Adrenal gland (tissue), 9 donors: ENCODE measurements at regions not wholly inside any gene's neighbourhood (a gene's known extent, or its start where the extent isn't known, plus 50 kb on each side); places are given as distances from the start of the nearest gene placed in this dataset.
"Not testable (repeated sequence)": the region's sequence is repeated elsewhere in the genome, so short reads cannot be mapped to it uniquely, and the experiment has no call there.

Experiments
- DNase-seq, 7 donors: peaks; one replicate each; pipeline ENCODE4 v3.0.0-alpha.2; 2019 to 2020
- H3K27ac ChIP-seq, 5 donors: fragments of 200-600 bp; sonication (generic) in 4 of 5; 1 replicate in 3 of 5; 2 replicates in 2 of 5; pipeline versions ENCODE4 v1.5.1 to v1.8.0; 2016 to 2020; ENCODE audit warnings: mild to moderate bottlenecking in 1 of 5
- H3K27me3 ChIP-seq: fragments of 200-600 bp; 2 replicates; pipeline ENCODE4 v1.8.0; 2021
- H3K36me3 ChIP-seq, 2 donors: fragments of 200-600 bp; replicated peaks in 1 of 2; 1 replicate in 1 of 2; 2 replicates in 1 of 2; pipeline versions ENCODE4 v1.5.1 to v1.8.0; 2018 to 2022
- H3K4me1 ChIP-seq, 2 donors: fragments of 200-600 bp; replicated peaks in 1 of 2; 1 replicate in 1 of 2; 2 replicates in 1 of 2; pipeline versions ENCODE4 v1.5.1 to v1.8.0; 2018 to 2021
- H3K4me3 ChIP-seq, 4 donors: fragments of 200-600 bp; sonication (generic) in 3 of 4; one replicate each; pipeline ENCODE4 v1.5.1; 2016 to 2018
- H3K9me3 ChIP-seq, 3 donors: fragments of 200-600 bp; sonication (generic) in 1 of 3; replicated peaks in 1 of 3; 1 replicate in 2 of 3; 2 replicates in 1 of 3; pipeline versions ENCODE4 v1.5.1 to v1.8.0; 2016 to 2021
- POLR2A ChIP-seq, 2 donors: fragments of 450-650 bp; IDR thresholded peaks; one replicate each; pipeline ENCODE4 v1.6.1; 2017; ENCODE audit warnings: antibody characterized with exemption in 2 of 2, mild to moderate bottlenecking in 2 of 2, moderate library complexity in 1 of 2
- WGBS, 4 donors: extraction: QIAGEN DNeasy Blood & Tissue Kit in 2 of 4; methylation state at CpG; one replicate each; pipeline versions ENCODE4 v1.1.5 to v1.1.7; 2013 to 2017; 5-methylcytosine and 5-hydroxymethylcytosine counted together
- intact Hi-C, 2 donors: fragments of 100-400 bp; cut with DNase I; formaldehyde crosslinking; loops; one replicate each; pipeline versions ENCODE4 v1.14.1 to v1.15.0; 2022 to 2023
- TF ChIP-seq, protein P1 (sequence below), 6 experiments: fragments of 450-650 bp in 4 of 6; fragments of 200-600 bp in 2 of 6; sonication (generic) in 1 of 6; IDR thresholded peaks; 1 replicate in 5 of 6; 2 replicates in 1 of 6; pipeline versions ENCODE4 v1.5.1 to v1.8.0; 2016 to 2021; ENCODE audit warnings: antibody characterized with exemption in 6 of 6, mild to moderate bottlenecking in 2 of 6, moderate library complexity in 1 of 6
- donor health status: healthy with polysubstance abuse.
- donor health status: Bipolar disorder and iron deficiency.
- donor health status: DM: yes; HTN: yes; CAD: no.
- donor health status: DM: no; HTN: no; CAD: no.
- donor health status: DM: no; HTN: no; CAD: no.

DNA sequence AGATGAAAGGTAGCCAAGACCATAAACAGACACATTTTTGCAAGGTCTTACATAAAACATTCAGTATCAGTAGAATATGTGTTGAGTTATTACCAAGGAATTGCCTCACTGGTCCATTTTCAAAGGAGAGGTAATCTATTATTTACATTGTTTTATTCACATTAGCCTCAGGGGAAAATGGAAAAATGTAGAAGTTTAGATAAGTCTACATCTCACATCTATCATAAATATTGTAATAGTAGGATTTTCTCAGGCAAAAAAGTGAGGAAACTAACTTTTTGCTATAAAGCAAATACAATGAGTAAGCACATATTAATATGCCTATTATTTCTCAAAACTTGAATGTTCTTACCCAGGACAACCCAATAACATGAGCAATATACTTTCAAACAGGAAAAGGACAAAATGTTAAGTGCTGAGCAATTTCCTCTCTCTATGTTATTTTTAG, 184.6 kb upstream of the AGTR1 start:
- TF ChIP-seq, protein P1, sequence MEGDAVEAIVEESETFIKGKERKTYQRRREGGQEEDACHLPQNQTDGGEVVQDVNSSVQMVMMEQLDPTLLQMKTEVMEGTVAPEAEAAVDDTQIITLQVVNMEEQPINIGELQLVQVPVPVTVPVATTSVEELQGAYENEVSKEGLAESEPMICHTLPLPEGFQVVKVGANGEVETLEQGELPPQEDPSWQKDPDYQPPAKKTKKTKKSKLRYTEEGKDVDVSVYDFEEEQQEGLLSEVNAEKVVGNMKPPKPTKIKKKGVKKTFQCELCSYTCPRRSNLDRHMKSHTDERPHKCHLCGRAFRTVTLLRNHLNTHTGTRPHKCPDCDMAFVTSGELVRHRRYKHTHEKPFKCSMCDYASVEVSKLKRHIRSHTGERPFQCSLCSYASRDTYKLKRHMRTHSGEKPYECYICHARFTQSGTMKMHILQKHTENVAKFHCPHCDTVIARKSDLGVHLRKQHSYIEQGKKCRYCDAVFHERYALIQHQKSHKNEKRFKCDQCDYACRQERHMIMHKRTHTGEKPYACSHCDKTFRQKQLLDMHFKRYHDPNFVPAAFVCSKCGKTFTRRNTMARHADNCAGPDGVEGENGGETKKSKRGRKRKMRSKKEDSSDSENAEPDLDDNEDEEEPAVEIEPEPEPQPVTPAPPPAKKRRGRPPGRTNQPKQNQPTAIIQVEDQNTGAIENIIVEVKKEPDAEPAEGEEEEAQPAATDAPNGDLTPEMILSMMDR (IDR thresholded peaks at IDR 0.05), result no peak
- TF ChIP-seq POLR2A (IDR thresholded peaks at IDR 0.05), result no peak
- no peak for DNase-seq
- H3K36me3 ChIP-seq, result no peaks in the 10 kb centered on the region
- no peaks in the 10 kb centered on the region for H3K27me3 ChIP-seq
- intact Hi-C loops, result no loop called here
- no peaks in the 10 kb centered on the region for H3K4me1 ChIP-seq
- no peak overlapping the region for H3K27ac ChIP-seq
- peaks cover 0 to 3% (median 0%) of the 10 kb centered on the region in 3 donors for H3K9me3 ChIP-seq
- no peak overlapping the region for H3K4me3 ChIP-seq

DNA sequence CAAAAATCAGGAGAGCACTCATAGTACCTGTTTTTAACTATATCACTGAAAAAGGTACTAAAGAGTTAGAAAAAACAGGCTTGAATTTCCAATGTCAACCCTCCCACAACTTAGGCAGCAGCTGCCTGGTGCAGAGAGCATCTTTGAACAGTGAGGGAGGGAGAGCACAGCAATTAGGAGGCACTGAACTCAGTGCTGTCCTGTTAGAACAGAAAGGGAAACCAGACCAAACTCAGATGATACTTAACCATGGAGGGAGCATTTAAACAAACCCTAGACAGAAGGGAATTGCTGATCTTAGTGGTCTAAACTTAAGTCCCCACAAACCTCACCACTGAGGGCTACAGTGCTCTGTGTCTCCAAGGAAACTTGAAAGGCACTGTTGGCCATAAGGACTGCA, 179.2 kb upstream of the AGTR1 start:
- no peak overlapping the region for H3K27ac ChIP-seq
- H3K4me3 ChIP-seq, result no peak overlapping the region
- intact Hi-C loops, result no loop called here
- peaks cover 0 to 3% (median 0%) of the 10 kb centered on the region in 3 donors for H3K9me3 ChIP-seq
- DNase-seq, result no peak
- H3K36me3 ChIP-seq, result no peaks in the 10 kb centered on the region
- no peak for TF ChIP-seq POLR2A (IDR thresholded peaks at IDR 0.05)
- TF ChIP-seq, protein P1 (IDR thresholded peaks at IDR 0.05), result no peak
- H3K27me3 ChIP-seq, result no peaks in the 10 kb centered on the region
- no peaks in the 10 kb centered on the region for H3K4me1 ChIP-seq

DNA sequence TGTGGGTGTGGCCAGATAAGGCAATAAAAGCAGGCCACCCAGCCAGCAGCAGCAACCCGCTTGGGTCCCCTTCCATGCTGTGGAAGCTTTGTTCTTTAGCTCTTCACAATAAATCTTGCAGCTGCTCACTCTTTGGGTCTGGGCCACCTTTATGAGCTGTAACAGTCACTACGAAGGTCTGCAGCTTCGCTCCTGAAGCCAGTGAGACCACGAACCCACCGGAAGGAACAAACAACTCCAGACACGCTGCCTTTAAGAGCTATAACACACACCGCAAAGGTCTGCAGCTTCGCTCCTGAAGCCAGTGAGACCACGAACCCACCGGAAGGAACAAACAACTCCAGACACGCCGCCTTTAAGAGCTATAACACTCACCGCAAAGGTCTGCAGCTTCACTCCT, 172.1 kb upstream of the AGTR1 start:
- H3K4me1 ChIP-seq, H3K36me3 ChIP-seq, H3K9me3 ChIP-seq, DNase-seq, intact Hi-C loops, H3K4me3 ChIP-seq, H3K27me3 ChIP-seq, H3K27ac ChIP-seq: not testable (repeated sequence)
- WGBS, 4 donors, result 85 to 91% (median 86%) methylated on average over 13 of the region's 13 CpGs

DNA sequence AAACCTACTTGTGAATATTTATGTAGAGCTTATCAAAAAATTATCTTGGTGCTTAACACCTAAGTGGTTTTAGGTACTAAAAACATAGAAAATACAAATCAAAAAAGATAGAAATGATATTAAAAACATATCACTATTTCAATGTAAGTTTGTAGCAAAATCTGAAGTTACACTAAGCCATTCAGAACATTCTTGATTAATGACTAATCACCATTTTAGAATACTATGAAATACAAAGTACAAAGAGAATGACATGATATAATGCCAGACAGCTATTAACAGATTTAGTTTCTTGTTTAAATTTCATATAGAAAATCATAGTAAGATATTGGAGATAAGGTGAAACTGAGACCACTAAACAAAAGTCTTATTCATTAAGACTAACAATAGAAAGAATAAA, 169.7 kb upstream of the AGTR1 start:
- H3K36me3 ChIP-seq, result no peaks in the 10 kb centered on the region
- H3K9me3 ChIP-seq, result no peaks in the 10 kb centered on the region
- no peak for TF ChIP-seq POLR2A (IDR thresholded peaks at IDR 0.05)
- TF ChIP-seq, protein P1 (IDR thresholded peaks at IDR 0.05), result no peak
- H3K4me1 ChIP-seq, result no peaks in the 10 kb centered on the region
- DNase-seq, result no peak
- H3K27ac ChIP-seq, result no peak overlapping the region
- no peaks in the 10 kb centered on the region for H3K27me3 ChIP-seq
- H3K4me3 ChIP-seq, result no peak overlapping the region
- intact Hi-C loops, result no loop called here

DNA sequence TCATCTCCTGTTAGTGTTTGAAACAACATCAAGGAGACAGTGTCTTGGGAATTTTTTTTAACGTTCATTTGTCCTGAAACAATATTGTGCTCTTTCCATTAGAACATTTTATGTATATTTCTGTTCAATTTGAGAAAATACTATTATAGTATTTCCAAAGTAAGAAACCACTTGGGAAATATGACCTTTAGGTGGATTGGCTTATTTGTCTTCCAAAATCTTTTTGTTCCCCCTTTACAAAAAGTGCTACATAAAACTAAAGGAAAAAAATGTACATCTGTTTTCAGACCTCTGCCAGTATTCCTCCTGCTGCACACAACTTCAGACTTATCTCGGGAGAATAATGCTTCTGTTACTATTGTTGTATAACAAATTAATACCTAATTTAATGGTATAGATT, 165.9 kb upstream of the AGTR1 start:
- no peak overlapping the region for H3K27ac ChIP-seq
- H3K9me3 ChIP-seq, result no peaks in the 10 kb centered on the region
- TF ChIP-seq POLR2A (IDR thresholded peaks at IDR 0.05), result no peak
- TF ChIP-seq, protein P1 (IDR thresholded peaks at IDR 0.05), result no peak
- no peaks in the 10 kb centered on the region for H3K36me3 ChIP-seq
- WGBS, 4 donors, result 80 to 93% (median 89%) methylated on average over 2 of the region's 2 CpGs
- no peak overlapping the region for H3K4me3 ChIP-seq
- H3K4me1 ChIP-seq, result no peaks in the 10 kb centered on the region
- DNase-seq, result no peak
- H3K27me3 ChIP-seq, result no peaks in the 10 kb centered on the region
- intact Hi-C loops, result no loop called here
